ENCODE measurements at regions not wholly inside any gene's neighbourhood (a gene's known extent, or its start where the extent isn't known, plus 50 kb on each side); places are given as distances from the start of the nearest gene placed in this dataset.
"Not testable (repeated sequence)": the region's sequence is repeated elsewhere in the genome, so short reads cannot be mapped to it uniquely, and the experiment has no call there.

GRCh38 chr6:68134796-68135195, 500.3 kb upstream of the ADGRB3 start:
- DNase-seq, result no peak

- no peak for DNase-seq
Measured at GRCh38 chr6:68128211-68128610, 506.9 kb upstream of the ADGRB3 start.

GRCh38 chr6:68127074-68127473, 508.0 kb upstream of the ADGRB3 start:
- no peak for DNase-seq

GRCh38 chr6:68126089-68126749, 508.9 kb upstream of the ADGRB3 start:
- no peak for DNase-seq

- not testable (repeated sequence) for DNase-seq
Measured at GRCh38 chr6:68122975-68123374, 512.1 kb upstream of the ADGRB3 start.

GRCh38 chr6:68122032-68122431, 513.0 kb upstream of the ADGRB3 start:
- DNase-seq, result no peak

- not testable (repeated sequence) for DNase-seq
Measured at GRCh38 chr6:68120954-68121353, 514.1 kb upstream of the ADGRB3 start.

GRCh38 chr6:68114463-68115047, 520.5 kb upstream of the ADGRB3 start:
- DNase-seq, result no peak

- no peak for DNase-seq
Measured at GRCh38 chr6:68108233-68108835, 526.7 kb upstream of the ADGRB3 start.

GRCh38 chr6:68094070-68094469, 541.0 kb upstream of the ADGRB3 start:
- no peak for DNase-seq

- no peak for DNase-seq
Measured at GRCh38 chr6:68087399-68088133, 547.5 kb upstream of the ADGRB3 start.

- no peak for DNase-seq
Measured at GRCh38 chr6:68086199-68086598, 548.9 kb upstream of the ADGRB3 start.

- DNase-seq, result not testable (repeated sequence)
Measured at GRCh38 chr6:68085599-68085998, 549.5 kb upstream of the ADGRB3 start.

GRCh38 chr6:68082086-68082485, 553.0 kb upstream of the ADGRB3 start:
- no peak for DNase-seq

- no peak for DNase-seq
Measured at GRCh38 chr6:68080074-68080473, 555.0 kb upstream of the ADGRB3 start.

GRCh38 chr6:68077661-68078060, 557.4 kb upstream of the ADGRB3 start:
- no peak for DNase-seq

- DNase-seq, result no peak
Measured at GRCh38 chr6:68071740-68072139, 563.3 kb upstream of the ADGRB3 start.

- no peak for DNase-seq
Measured at GRCh38 chr6:68069921-68070710, 565.0 kb upstream of the ADGRB3 start.

GRCh38 chr6:68059899-68060298, 575.2 kb upstream of the ADGRB3 start:
- no peak for DNase-seq

- DNase-seq, result no peak
Measured at GRCh38 chr6:68059261-68059660, 575.8 kb upstream of the ADGRB3 start.

GRCh38 chr6:68056596-68056995, 578.5 kb upstream of the ADGRB3 start:
- not testable (repeated sequence) for DNase-seq

- no peak for DNase-seq
Measured at GRCh38 chr6:68054756-68055155, 580.3 kb upstream of the ADGRB3 start.

- no peak for DNase-seq
Measured at GRCh38 chr6:68053805-68054373, 581.2 kb upstream of the ADGRB3 start.
